ENCODE measurements at regions not wholly inside any gene's neighbourhood (a gene's known extent, or its start where the extent isn't known, plus 50 kb on each side); places are given as distances from the start of the nearest gene placed in this dataset.
"Not testable (repeated sequence)": the region's sequence is repeated elsewhere in the genome, so short reads cannot be mapped to it uniquely, and the experiment has no call there.

- no peak for DNase-seq (ENCODE audit: low spot score)
Observed at GRCh38 chr11:41713030-41713429, 253.6 kb upstream of the LRRC4C start.

- no peak for DNase-seq (ENCODE audit: low spot score)
Observed at GRCh38 chr11:41714101-41714500, 254.6 kb upstream of the LRRC4C start.

GRCh38 chr11:41716862-41717261, 257.4 kb upstream of the LRRC4C start:
- no peak for DNase-seq (ENCODE audit: low spot score)

- no peak for DNase-seq (ENCODE audit: low spot score)
Observed at GRCh38 chr11:41720761-41721160, 261.3 kb upstream of the LRRC4C start.

GRCh38 chr11:41728161-41728560, 268.7 kb upstream of the LRRC4C start:
- not testable (repeated sequence) for DNase-seq (ENCODE audit: low spot score)

GRCh38 chr11:41775296-41775695, 315.8 kb upstream of the LRRC4C start:
- DNase-seq (ENCODE audit: low spot score), result no peak

- DNase-seq (ENCODE audit: low spot score), result no peak
Observed at GRCh38 chr11:41779401-41779960, 320.0 kb upstream of the LRRC4C start.

GRCh38 chr11:41781441-41781840, 322.0 kb upstream of the LRRC4C start:
- no peak for DNase-seq (ENCODE audit: low spot score)

GRCh38 chr11:41784513-41785335, 325.3 kb upstream of the LRRC4C start:
- no peak for DNase-seq (ENCODE audit: low spot score)

GRCh38 chr11:41786087-41786486, 326.6 kb upstream of the LRRC4C start:
- DNase-seq (ENCODE audit: low spot score), result no peak

- DNase-seq (ENCODE audit: low spot score), result no peak
Observed at GRCh38 chr11:41788177-41788576, 328.7 kb upstream of the LRRC4C start.

GRCh38 chr11:41789376-41789775, 329.9 kb upstream of the LRRC4C start:
- no peak for DNase-seq (ENCODE audit: low spot score)

GRCh38 chr11:41795004-41795403, 335.6 kb upstream of the LRRC4C start:
- no peak for DNase-seq (ENCODE audit: low spot score)

GRCh38 chr11:41799754-41800153, 340.3 kb upstream of the LRRC4C start:
- DNase-seq (ENCODE audit: low spot score), result no peak

GRCh38 chr11:41803895-41804294, 344.4 kb upstream of the LRRC4C start:
- DNase-seq (ENCODE audit: low spot score), result no peak

- no peak for DNase-seq (ENCODE audit: low spot score)
Observed at GRCh38 chr11:41816396-41816795, 356.9 kb upstream of the LRRC4C start.

GRCh38 chr11:41824287-41824686, 364.8 kb upstream of the LRRC4C start:
- not testable (repeated sequence) for DNase-seq (ENCODE audit: low spot score)

- no peak for DNase-seq (ENCODE audit: low spot score)
Observed at GRCh38 chr11:41826085-41826484, 366.6 kb upstream of the LRRC4C start.

GRCh38 chr11:41836431-41836830, 377.0 kb upstream of the LRRC4C start:
- no peak for DNase-seq (ENCODE audit: low spot score)

GRCh38 chr11:41842673-41843072, 383.2 kb upstream of the LRRC4C start:
- no peak for DNase-seq (ENCODE audit: low spot score)

- DNase-seq (ENCODE audit: low spot score), result no peak
Observed at GRCh38 chr11:41845066-41845465, 385.6 kb upstream of the LRRC4C start.

- no peak for DNase-seq (ENCODE audit: low spot score)
Observed at GRCh38 chr11:41848349-41848748, 388.9 kb upstream of the LRRC4C start.

GRCh38 chr11:41849250-41849649, 389.8 kb upstream of the LRRC4C start:
- DNase-seq (ENCODE audit: low spot score), result no peak

- no peak for DNase-seq (ENCODE audit: low spot score)
Observed at GRCh38 chr11:41851743-41852142, 392.3 kb upstream of the LRRC4C start.
